ENCODE measurements at regions not wholly inside any gene's neighbourhood (a gene's known extent, or its start where the extent isn't known, plus 50 kb on each side); places are given as distances from the start of the nearest gene placed in this dataset.

DNA sequence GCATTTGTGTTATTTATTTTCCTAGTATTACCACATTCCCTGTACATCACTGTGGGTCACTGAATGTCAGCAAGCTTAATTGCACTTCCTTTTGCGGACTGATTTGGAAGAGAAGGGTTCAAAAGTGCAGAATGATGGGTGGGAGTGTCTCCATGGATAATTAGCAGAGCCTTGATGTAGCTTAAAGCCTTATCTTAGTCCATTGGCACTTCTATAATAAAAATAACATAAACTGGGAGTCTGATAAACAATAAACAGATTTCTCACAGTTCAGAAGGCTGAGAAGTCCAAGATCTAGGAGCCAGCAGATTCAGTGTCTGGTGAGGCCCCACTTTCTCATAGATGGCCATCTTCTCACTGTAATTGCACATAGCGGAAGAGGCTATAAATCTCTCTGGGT is 501.1 kb upstream of the POU3F2 start:
- TF ChIP-seq CTCF (IDR thresholded peaks at IDR 0.05) (no peak), POLR2A (IDR thresholded peaks at IDR 0.05) (no peak)
